Liver (tissue), 3 donors: ENCODE measurements at regions not wholly inside any gene's neighbourhood (a gene's known extent, or its start where the extent isn't known, plus 50 kb on each side); places are given as distances from the start of the nearest gene placed in this dataset.

Source experiments
- EGR1 ChIP-seq, 2 donors: IDR thresholded peaks; 2 replicates each; pipeline ENCODE4 v1.6.1; 2016 to 2018; ENCODE audit warnings: antibody characterized with exemption in 2 of 2, low read depth in 2 of 2
- JUND ChIP-seq, 2 donors: IDR thresholded peaks; 2 replicates each; pipeline ENCODE4 v1.6.1; 2016; ENCODE audit warnings: antibody characterized with exemption in 2 of 2
- MAX ChIP-seq: IDR thresholded peaks from 2 replicates; pipeline ENCODE4 v1.6.1; 2016; ENCODE audit warnings: antibody characterized with exemption
- SP1 ChIP-seq: IDR thresholded peaks from 2 replicates; pipeline ENCODE4 v1.6.1; 2018; ENCODE audit warnings: antibody characterized with exemption, mild to moderate bottlenecking
- TF ChIP-seq, protein P1 (sequence below): fragments of 150-350 bp; IDR thresholded peaks from 2 replicates; pipeline ENCODE4 v1.5.1; 2017; ENCODE audit warnings: improper control_type of control experiment, low read depth, low read length; ENCODE audit not compliant: missing input control
- TF ChIP-seq, protein P2 (sequence below): IDR thresholded peaks from 2 replicates; pipeline ENCODE4 v1.6.1; 2016; ENCODE audit warnings: antibody characterized with exemption, mild to moderate bottlenecking
- TF ChIP-seq, protein P3 (sequence below): IDR thresholded peaks from 2 replicates; pipeline ENCODE4 v1.6.1; 2016; ENCODE audit warnings: antibody characterized with exemption
- donor health status: healthy.
- donor health status: healthy.

GRCh38 chr15:87682527-87682926 is 574.0 kb downstream of the NTRK3 start:
- no peak for TF ChIP-seq MAX
- TF ChIP-seq, protein P1, sequence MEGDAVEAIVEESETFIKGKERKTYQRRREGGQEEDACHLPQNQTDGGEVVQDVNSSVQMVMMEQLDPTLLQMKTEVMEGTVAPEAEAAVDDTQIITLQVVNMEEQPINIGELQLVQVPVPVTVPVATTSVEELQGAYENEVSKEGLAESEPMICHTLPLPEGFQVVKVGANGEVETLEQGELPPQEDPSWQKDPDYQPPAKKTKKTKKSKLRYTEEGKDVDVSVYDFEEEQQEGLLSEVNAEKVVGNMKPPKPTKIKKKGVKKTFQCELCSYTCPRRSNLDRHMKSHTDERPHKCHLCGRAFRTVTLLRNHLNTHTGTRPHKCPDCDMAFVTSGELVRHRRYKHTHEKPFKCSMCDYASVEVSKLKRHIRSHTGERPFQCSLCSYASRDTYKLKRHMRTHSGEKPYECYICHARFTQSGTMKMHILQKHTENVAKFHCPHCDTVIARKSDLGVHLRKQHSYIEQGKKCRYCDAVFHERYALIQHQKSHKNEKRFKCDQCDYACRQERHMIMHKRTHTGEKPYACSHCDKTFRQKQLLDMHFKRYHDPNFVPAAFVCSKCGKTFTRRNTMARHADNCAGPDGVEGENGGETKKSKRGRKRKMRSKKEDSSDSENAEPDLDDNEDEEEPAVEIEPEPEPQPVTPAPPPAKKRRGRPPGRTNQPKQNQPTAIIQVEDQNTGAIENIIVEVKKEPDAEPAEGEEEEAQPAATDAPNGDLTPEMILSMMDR: no peak
- no peak for TF ChIP-seq JUND (IDR thresholded peaks at IDR 0.05)
- no peak for TF ChIP-seq EGR1 (IDR thresholded peaks at IDR 0.05; ENCODE audit: low read depth in 2 of 2)
- no peak for TF ChIP-seq SP1
- TF ChIP-seq, protein P2, sequence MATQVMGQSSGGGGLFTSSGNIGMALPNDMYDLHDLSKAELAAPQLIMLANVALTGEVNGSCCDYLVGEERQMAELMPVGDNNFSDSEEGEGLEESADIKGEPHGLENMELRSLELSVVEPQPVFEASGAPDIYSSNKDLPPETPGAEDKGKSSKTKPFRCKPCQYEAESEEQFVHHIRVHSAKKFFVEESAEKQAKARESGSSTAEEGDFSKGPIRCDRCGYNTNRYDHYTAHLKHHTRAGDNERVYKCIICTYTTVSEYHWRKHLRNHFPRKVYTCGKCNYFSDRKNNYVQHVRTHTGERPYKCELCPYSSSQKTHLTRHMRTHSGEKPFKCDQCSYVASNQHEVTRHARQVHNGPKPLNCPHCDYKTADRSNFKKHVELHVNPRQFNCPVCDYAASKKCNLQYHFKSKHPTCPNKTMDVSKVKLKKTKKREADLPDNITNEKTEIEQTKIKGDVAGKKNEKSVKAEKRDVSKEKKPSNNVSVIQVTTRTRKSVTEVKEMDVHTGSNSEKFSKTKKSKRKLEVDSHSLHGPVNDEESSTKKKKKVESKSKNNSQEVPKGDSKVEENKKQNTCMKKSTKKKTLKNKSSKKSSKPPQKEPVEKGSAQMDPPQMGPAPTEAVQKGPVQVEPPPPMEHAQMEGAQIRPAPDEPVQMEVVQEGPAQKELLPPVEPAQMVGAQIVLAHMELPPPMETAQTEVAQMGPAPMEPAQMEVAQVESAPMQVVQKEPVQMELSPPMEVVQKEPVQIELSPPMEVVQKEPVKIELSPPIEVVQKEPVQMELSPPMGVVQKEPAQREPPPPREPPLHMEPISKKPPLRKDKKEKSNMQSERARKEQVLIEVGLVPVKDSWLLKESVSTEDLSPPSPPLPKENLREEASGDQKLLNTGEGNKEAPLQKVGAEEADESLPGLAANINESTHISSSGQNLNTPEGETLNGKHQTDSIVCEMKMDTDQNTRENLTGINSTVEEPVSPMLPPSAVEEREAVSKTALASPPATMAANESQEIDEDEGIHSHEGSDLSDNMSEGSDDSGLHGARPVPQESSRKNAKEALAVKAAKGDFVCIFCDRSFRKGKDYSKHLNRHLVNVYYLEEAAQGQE: no peak
- TF ChIP-seq, protein P3, sequence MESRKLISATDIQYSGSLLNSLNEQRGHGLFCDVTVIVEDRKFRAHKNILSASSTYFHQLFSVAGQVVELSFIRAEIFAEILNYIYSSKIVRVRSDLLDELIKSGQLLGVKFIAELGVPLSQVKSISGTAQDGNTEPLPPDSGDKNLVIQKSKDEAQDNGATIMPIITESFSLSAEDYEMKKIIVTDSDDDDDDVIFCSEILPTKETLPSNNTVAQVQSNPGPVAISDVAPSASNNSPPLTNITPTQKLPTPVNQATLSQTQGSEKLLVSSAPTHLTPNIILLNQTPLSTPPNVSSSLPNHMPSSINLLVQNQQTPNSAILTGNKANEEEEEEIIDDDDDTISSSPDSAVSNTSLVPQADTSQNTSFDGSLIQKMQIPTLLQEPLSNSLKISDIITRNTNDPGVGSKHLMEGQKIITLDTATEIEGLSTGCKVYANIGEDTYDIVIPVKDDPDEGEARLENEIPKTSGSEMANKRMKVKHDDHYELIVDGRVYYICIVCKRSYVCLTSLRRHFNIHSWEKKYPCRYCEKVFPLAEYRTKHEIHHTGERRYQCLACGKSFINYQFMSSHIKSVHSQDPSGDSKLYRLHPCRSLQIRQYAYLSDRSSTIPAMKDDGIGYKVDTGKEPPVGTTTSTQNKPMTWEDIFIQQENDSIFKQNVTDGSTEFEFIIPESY: no peak
